HepG2 (cell line): ENCODE measurements at regions not wholly inside any gene's neighbourhood (a gene's known extent, or its start where the extent isn't known, plus 50 kb on each side); places are given as distances from the start of the nearest gene placed in this dataset.

Experiments
- KLF9 ChIP-seq: IDR thresholded peaks from 2 replicates; pipeline ENCODE4 v1.6.1; 2016; ENCODE audit warnings: low read depth
- MXI1 ChIP-seq: IDR thresholded peaks from 3 replicates; pipeline ENCODE4 v1.6.1; 2012; ENCODE audit warnings: low read depth, low read length, inconsistent platforms, borderline replicate concordance
- TF ChIP-seq, protein P1 (sequence below): sonication (generic); formaldehyde crosslinking; IDR thresholded peaks from one replicate; pipeline ENCODE4 v1.5.1; 2020; ENCODE audit warnings: mild to moderate bottlenecking, missing genetic modification reagents; ENCODE audit errors: not compliant biosample characterization
- TF ChIP-seq, protein P2 (sequence below): sonication (generic); formaldehyde crosslinking; IDR thresholded peaks from 2 replicates; pipeline ENCODE4 v1.4.0; 2020; ENCODE audit warnings: mild to moderate bottlenecking, missing genetic modification reagents, borderline replicate concordance
- TF ChIP-seq, protein P3 (sequence below): sonication (generic); formaldehyde crosslinking; IDR thresholded peaks from 2 replicates; pipeline ENCODE4 v1.4.0; 2020; ENCODE audit warnings: missing genetic modification reagents

DNA sequence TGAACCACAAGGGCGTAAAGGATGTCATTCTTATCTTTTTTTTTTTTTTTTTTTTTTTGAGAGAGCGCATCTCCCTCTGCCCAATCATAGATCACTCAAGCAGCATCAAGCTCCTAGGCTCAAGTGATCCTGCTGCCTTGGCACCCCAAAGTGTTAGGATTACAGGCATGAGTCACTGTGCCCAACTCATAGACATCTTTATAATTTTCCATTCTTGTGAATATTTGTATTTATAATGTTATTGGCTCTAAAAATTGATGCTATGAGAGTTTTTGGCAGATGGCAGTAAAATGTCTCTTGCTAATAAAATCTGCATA is 128.7 kb downstream of the AKR1D1 start (continued):
- TF ChIP-seq, protein P1, sequence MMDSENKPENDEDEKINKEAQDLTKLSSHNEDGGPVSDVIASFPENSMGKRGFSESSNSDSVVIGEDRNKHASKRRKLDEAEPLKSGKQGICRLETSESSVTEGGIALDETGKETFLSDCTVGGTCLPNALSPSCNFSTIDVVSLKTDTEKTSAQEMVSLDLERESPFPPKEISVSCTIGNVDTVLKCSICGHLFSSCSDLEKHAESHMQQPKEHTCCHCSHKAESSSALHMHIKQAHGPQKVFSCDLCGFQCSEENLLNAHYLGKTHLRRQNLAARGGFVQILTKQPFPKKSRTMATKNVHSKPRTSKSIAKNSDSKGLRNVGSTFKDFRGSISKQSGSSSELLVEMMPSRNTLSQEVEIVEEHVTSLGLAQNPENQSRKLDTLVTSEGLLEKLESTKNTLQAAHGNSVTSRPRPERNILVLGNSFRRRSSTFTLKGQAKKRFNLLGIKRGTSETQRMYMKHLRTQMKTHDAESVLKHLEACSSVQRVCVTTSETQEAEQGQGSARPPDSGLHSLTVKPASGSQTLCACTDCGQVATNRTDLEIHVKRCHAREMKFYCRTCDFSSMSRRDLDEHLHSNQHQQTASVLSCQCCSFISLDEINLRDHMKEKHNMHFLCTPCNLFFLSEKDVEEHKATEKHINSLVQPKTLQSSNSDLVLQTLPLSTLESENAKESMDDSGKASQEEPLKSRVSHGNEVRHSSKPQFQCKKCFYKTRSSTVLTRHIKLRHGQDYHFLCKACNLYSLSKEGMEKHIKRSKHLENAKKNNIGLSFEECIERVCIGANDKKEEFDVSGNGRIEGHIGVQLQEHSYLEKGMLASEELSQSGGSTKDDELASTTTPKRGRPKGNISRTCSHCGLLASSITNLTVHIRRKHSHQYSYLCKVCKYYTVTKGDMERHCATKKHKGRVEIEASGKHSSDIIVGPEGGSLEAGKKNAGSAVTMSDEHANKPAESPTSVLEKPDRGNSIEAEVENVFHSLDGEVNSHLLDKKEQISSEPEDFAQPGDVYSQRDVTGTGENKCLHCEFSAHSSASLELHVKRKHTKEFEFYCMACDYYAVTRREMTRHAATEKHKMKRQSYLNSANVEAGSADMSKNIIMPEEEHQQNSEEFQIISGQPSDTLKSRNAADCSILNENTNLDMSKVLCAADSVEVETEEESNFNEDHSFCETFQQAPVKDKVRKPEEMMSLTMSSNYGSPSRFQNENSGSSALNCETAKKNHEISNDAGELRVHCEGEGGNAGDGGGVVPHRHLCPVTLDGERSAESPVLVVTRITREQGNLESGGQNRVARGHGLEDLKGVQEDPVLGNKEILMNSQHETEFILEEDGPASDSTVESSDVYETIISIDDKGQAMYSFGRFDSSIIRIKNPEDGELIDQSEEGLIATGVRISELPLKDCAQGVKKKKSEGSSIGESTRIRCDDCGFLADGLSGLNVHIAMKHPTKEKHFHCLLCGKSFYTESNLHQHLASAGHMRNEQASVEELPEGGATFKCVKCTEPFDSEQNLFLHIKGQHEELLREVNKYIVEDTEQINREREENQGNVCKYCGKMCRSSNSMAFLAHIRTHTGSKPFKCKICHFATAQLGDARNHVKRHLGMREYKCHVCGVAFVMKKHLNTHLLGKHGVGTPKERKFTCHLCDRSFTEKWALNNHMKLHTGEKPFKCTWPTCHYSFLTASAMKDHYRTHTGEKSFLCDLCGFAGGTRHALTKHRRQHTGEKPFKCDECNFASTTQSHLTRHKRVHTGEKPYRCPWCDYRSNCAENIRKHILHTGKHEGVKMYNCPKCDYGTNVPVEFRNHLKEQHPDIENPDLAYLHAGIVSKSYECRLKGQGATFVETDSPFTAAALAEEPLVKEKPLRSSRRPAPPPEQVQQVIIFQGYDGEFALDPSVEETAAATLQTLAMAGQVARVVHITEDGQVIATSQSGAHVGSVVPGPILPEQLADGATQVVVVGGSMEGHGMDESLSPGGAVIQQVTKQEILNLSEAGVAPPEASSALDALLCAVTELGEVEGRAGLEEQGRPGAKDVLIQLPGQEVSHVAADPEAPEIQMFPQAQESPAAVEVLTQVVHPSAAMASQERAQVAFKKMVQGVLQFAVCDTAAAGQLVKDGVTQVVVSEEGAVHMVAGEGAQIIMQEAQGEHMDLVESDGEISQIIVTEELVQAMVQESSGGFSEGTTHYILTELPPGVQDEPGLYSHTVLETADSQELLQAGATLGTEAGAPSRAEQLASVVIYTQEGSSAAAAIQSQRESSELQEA = no peak
- TF ChIP-seq, protein P2, sequence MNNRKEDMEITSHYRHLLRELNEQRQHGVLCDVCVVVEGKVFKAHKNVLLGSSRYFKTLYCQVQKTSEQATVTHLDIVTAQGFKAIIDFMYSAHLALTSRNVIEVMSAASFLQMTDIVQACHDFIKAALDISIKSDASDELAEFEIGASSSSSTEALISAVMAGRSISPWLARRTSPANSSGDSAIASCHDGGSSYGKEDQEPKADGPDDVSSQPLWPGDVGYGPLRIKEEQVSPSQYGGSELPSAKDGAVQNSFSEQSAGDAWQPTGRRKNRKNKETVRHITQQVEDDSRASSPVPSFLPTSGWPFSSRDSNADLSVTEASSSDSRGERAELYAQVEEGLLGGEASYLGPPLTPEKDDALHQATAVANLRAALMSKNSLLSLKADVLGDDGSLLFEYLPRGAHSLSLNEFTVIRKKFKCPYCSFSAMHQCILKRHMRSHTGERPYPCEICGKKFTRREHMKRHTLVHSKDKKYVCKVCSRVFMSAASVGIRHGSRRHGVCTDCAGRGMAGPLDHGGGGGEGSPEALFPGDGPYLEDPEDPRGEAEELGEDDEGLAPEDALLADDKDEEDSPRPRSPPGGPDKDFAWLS = no peak
- TF ChIP-seq MXI1 (no peak), KLF9 (CRISPR knock-in tag) (no peak)
- TF ChIP-seq, protein P3, sequence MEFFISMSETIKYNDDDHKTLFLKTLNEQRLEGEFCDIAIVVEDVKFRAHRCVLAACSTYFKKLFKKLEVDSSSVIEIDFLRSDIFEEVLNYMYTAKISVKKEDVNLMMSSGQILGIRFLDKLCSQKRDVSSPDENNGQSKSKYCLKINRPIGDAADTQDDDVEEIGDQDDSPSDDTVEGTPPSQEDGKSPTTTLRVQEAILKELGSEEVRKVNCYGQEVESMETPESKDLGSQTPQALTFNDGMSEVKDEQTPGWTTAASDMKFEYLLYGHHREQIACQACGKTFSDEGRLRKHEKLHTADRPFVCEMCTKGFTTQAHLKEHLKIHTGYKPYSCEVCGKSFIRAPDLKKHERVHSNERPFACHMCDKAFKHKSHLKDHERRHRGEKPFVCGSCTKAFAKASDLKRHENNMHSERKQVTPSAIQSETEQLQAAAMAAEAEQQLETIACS (CRISPR knock-in tag) = no peak
- TF ChIP-seq, all 625 proteins: peak for 0
